GM21619 (cell line): ENCODE measurements at regions not wholly inside any gene's neighbourhood (a gene's known extent, or its start where the extent isn't known, plus 50 kb on each side); places are given as distances from the start of the nearest gene placed in this dataset.
"Not testable (repeated sequence)": the region's sequence is repeated elsewhere in the genome, so short reads cannot be mapped to it uniquely, and the experiment has no call there.

Experiments
- ATAC-seq: cut with Tn5 transposase; IDR thresholded peaks from one replicate; pipeline ENCODE4 v1.9.1; 2021; ENCODE audit not compliant: unreplicated experiment

- no peak for ATAC-seq
Observed at GRCh38 chr3:191518861-191519260, 57.9 kb downstream of the PYDC2 start.

GRCh38 chr3:191521055-191521454 is 60.1 kb downstream of the PYDC2 start:
- ATAC-seq: no peak

- ATAC-seq: no peak
Observed at GRCh38 chr3:191523148-191523547, 62.2 kb downstream of the PYDC2 start.

- ATAC-seq: no peak
Observed at GRCh38 chr3:191528589-191528988, 67.6 kb downstream of the PYDC2 start.

- no peak for ATAC-seq
Observed at GRCh38 chr3:191529992-191530391, 69.0 kb downstream of the PYDC2 start.

- no peak for ATAC-seq
Observed at GRCh38 chr3:191531434-191531972, 70.5 kb downstream of the PYDC2 start.

- ATAC-seq: no peak
Observed at GRCh38 chr3:191543018-191543417, 82.1 kb downstream of the PYDC2 start.

GRCh38 chr3:191543897-191544296 is 82.9 kb downstream of the PYDC2 start:
- no peak for ATAC-seq

- ATAC-seq: no peak
Observed at GRCh38 chr3:191549357-191549756, 88.4 kb downstream of the PYDC2 start.

- ATAC-seq: no peak
Observed at GRCh38 chr3:191555037-191555436, 94.1 kb downstream of the PYDC2 start.

GRCh38 chr3:191557322-191557721 is 96.4 kb downstream of the PYDC2 start:
- ATAC-seq: no peak

- ATAC-seq: no peak
Observed at GRCh38 chr3:191563722-191564121, 102.8 kb downstream of the PYDC2 start.

- no peak for ATAC-seq
Observed at GRCh38 chr3:191566469-191566868, 105.5 kb downstream of the PYDC2 start.

- no peak for ATAC-seq
Observed at GRCh38 chr3:191568206-191568605, 107.2 kb downstream of the PYDC2 start.

GRCh38 chr3:191592105-191592504 is 131.1 kb downstream of the PYDC2 start:
- ATAC-seq: no peak

- ATAC-seq: no peak
Observed at GRCh38 chr3:191593486-191593885, 132.5 kb downstream of the PYDC2 start.

- ATAC-seq: not testable (repeated sequence)
Observed at GRCh38 chr3:191615511-191615910, 154.5 kb downstream of the PYDC2 start.

GRCh38 chr3:191624299-191624698 is 163.3 kb downstream of the PYDC2 start:
- ATAC-seq: no peak

GRCh38 chr3:191627064-191627463 is 166.1 kb downstream of the PYDC2 start:
- ATAC-seq: no peak

- no peak for ATAC-seq
Observed at GRCh38 chr3:191628571-191628970, 167.6 kb downstream of the PYDC2 start.

GRCh38 chr3:191631496-191631895 is 170.5 kb downstream of the PYDC2 start:
- ATAC-seq: no peak

- no peak for ATAC-seq
Observed at GRCh38 chr3:191634902-191635301, 173.9 kb downstream of the PYDC2 start.

- ATAC-seq: no peak
Observed at GRCh38 chr3:191637611-191638010, 176.6 kb downstream of the PYDC2 start.

- ATAC-seq: no peak
Observed at GRCh38 chr3:191641789-191642188, 180.8 kb downstream of the PYDC2 start.
